H1 (cell line): ENCODE measurements at regions not wholly inside any gene's neighbourhood (a gene's known extent, or its start where the extent isn't known, plus 50 kb on each side); places are given as distances from the start of the nearest gene placed in this dataset.

Experiments used
- CTCF ChIA-PET: fragments of 300-600 bp; sonication (Branson Sonifier 250); formaldehyde crosslinking; loops from one replicate; lab custom pipeline; 2021; ENCODE audit not compliant: partially characterized antibody; lab: Charles Lee
- POLR2A ChIA-PET: fragments of 300-600 bp; sonication (Branson Sonifier 250); formaldehyde crosslinking; loops from one replicate; lab custom pipeline; 2021; ENCODE audit warnings: inconsistent platforms; ENCODE audit not compliant: partially characterized antibody; lab: Charles Lee
- DNase-seq, 2 experiments: peaks; one replicate each; pipeline versions ENCODE4 v3.0.0 to v3.0.0-alpha.2; 2010 to 2022; ENCODE audit warnings: low spot score in 2 of 2, low read depth in 1 of 2, mixed read lengths in 1 of 2
- FAIRE-seq: peaks from 2 replicates; lab custom pipeline; 2011; peaks lifted over from hg19 to GRCh38; lab: Jason Lieb, UNC
- H2AFZ ChIP-seq: 2 replicates; pipeline ENCODE4 v1.8.1; 2012; ENCODE audit warnings: low read length, inconsistent platforms
- H2AK5ac ChIP-seq: 2 replicates; pipeline ENCODE4 v1.6.1; 2013; ENCODE audit warnings: low read depth, low read length
- H2BK120ac ChIP-seq: replicated peaks from 2 replicates; pipeline ENCODE3; 2013; ENCODE audit warnings: low read depth, low read length, inconsistent platforms
- H2BK12ac ChIP-seq: 2 replicates; pipeline ENCODE4 v1.6.1; 2013; ENCODE audit warnings: low read depth, low read length
- H2BK15ac ChIP-seq: 2 replicates; pipeline ENCODE4 v1.6.1; 2013; ENCODE audit warnings: low read length
- H2BK20ac ChIP-seq: 2 replicates; pipeline ENCODE4 v1.6.1; 2013; ENCODE audit warnings: low read length
- H2BK5ac ChIP-seq: 2 replicates; pipeline ENCODE4 v1.6.1; 2013; ENCODE audit warnings: low read depth, low read length
- H3K14ac ChIP-seq: 2 replicates; pipeline ENCODE4 v1.6.1; 2013; ENCODE audit warnings: inconsistent platforms; ENCODE audit not compliant: insufficient read length
- H3K18ac ChIP-seq: 2 replicates; pipeline ENCODE4 v1.6.1; 2013; ENCODE audit warnings: low read length; ENCODE audit errors: extremely low read depth
- H3K23ac ChIP-seq: 2 replicates; pipeline ENCODE4 v1.6.1; 2013; ENCODE audit warnings: inconsistent platforms; ENCODE audit not compliant: insufficient read length
- H3K23me2 ChIP-seq: 2 replicates; pipeline ENCODE4 v1.6.1; 2013; ENCODE audit warnings: low read depth, low read length
- H3K27ac ChIP-seq: 2 replicates; pipeline ENCODE4 v1.6.1; 2011; ENCODE audit warnings: low read depth, low read length, inconsistent platforms
- H3K27me3 ChIP-seq, 4 experiments: replicated peaks in 1 of 4; 1 replicate in 1 of 4; 2 replicates in 3 of 4; pipeline versions ENCODE4 v1.6.1 to v1.8.1; 2011 to 2013; ENCODE audit warnings: low read length in 3 of 4, mild to moderate bottlenecking in 3 of 4, inconsistent platforms in 2 of 4, mixed read lengths in 2 of 4, moderate library complexity in 1 of 4; ENCODE audit not compliant: control insufficient read depth in 3 of 4, insufficient read depth in 3 of 4; ENCODE audit errors: extremely low read depth in 1 of 4
- H3K36me3 ChIP-seq, 4 experiments: 2 replicates each; pipeline versions ENCODE4 v1.6.1 to v1.8.1; 2011 to 2013; ENCODE audit warnings: mild to moderate bottlenecking in 4 of 4, low read length in 3 of 4, moderate library complexity in 2 of 4, control low read depth in 1 of 4, inconsistent platforms in 1 of 4; ENCODE audit not compliant: insufficient read depth in 4 of 4, control insufficient read depth in 2 of 4
- H3K4ac ChIP-seq: replicated peaks from 2 replicates; pipeline ENCODE3; 2013; ENCODE audit warnings: low read length, low read depth, mixed read lengths, inconsistent platforms; ENCODE audit not compliant: insufficient read length
- H3K4me1 ChIP-seq, 4 experiments: replicated peaks in 1 of 4; 1 replicate in 1 of 4; 2 replicates in 3 of 4; pipeline versions ENCODE4 v1.6.1 to v1.8.1; 2011 to 2013; ENCODE audit warnings: low read length in 3 of 4, inconsistent platforms in 2 of 4, mixed read lengths in 1 of 4; ENCODE audit not compliant: insufficient read depth in 4 of 4, control insufficient read depth in 3 of 4
- H3K4me2 ChIP-seq, 2 experiments: 2 replicates each; pipeline versions ENCODE4 v1.6.1 to v1.8.1; 2011 to 2013; ENCODE audit warnings: low read depth in 2 of 2, low read length in 2 of 2, control low read depth in 1 of 2, inconsistent platforms in 1 of 2, mild to moderate bottlenecking in 1 of 2; ENCODE audit not compliant: insufficient read depth in 1 of 2
- H3K4me3 ChIP-seq, 4 experiments: fragments of 200-600, 300-600 bp in 1 of 4; sonication (generic), shearing (Covaris generic), sonication (Bioruptor Twin) in 1 of 4; 2 replicates each; pipeline versions ENCODE4 v1.5.1 to v1.8.1; 2011 to 2016; ENCODE audit warnings: low read length in 4 of 4, low read depth in 3 of 4, control low read depth in 2 of 4, inconsistent platforms in 2 of 4, mild to moderate bottlenecking in 2 of 4, mixed read lengths in 1 of 4, moderate library complexity in 1 of 4; ENCODE audit not compliant: insufficient read depth in 2 of 4; ENCODE audit errors: extremely low read depth in 1 of 4
- H3K56ac ChIP-seq: replicated peaks from 2 replicates; pipeline ENCODE3; 2013; ENCODE audit warnings: low read depth, mild to moderate bottlenecking, mixed read lengths, low read length, inconsistent platforms; ENCODE audit not compliant: insufficient read length
- H3K79me1 ChIP-seq: 2 replicates; pipeline ENCODE4 v1.6.1; 2013; ENCODE audit warnings: low read depth, low read length, control low read depth
- H3K79me2 ChIP-seq, 2 experiments: 2 replicates each; pipeline versions ENCODE4 v1.6.1 to v1.8.1; 2012 to 2013; ENCODE audit warnings: low read length in 2 of 2, mild to moderate bottlenecking in 2 of 2, inconsistent platforms in 1 of 2; ENCODE audit not compliant: insufficient read depth in 2 of 2, control insufficient read depth in 1 of 2
- H3K9ac ChIP-seq, 4 experiments: replicated peaks in 1 of 4; 1 replicate in 1 of 4; 2 replicates in 3 of 4; pipeline versions ENCODE4 v1.6.1 to v1.8.1; 2011 to 2013; ENCODE audit warnings: low read depth in 3 of 4, low read length in 3 of 4, control low read depth in 2 of 4, mild to moderate bottlenecking in 2 of 4, moderate library complexity in 2 of 4, inconsistent platforms in 1 of 4; ENCODE audit errors: extremely low read depth in 1 of 4
- H3K9me3 ChIP-seq, 2 experiments: 2 replicates each; pipeline versions ENCODE4 v1.6.1 to v1.8.1; 2012 to 2013; ENCODE audit warnings: mild to moderate bottlenecking in 2 of 2, moderate library complexity in 2 of 2, control low read depth in 1 of 2, inconsistent platforms in 1 of 2, low read depth in 1 of 2, low read length in 1 of 2, mixed read lengths in 1 of 2; ENCODE audit not compliant: insufficient read depth in 2 of 2
- H4K20me1 ChIP-seq, 2 experiments: replicated peaks in 1 of 2; 2 replicates each; pipeline versions ENCODE3 to v1.8.1; 2011 to 2013; ENCODE audit warnings: inconsistent platforms in 2 of 2, low read length in 2 of 2, mild to moderate bottlenecking in 1 of 2; ENCODE audit not compliant: insufficient read depth in 2 of 2, control insufficient read depth in 1 of 2
- H4K5ac ChIP-seq: 2 replicates; pipeline ENCODE4 v1.6.1; 2013; ENCODE audit warnings: low read length, low read depth, mixed read lengths, inconsistent platforms; ENCODE audit not compliant: insufficient read length
- H4K8ac ChIP-seq: 2 replicates; pipeline ENCODE4 v1.8.0; 2013; ENCODE audit warnings: mild to moderate bottlenecking, moderate library complexity, low read length, inconsistent platforms; ENCODE audit not compliant: insufficient read depth; ENCODE audit errors: extremely low read depth
- H4K91ac ChIP-seq: replicated peaks from 2 replicates; pipeline ENCODE3; 2013; ENCODE audit warnings: low read length, mixed read lengths, inconsistent platforms; ENCODE audit not compliant: insufficient read length
- ASH2L ChIP-seq: fragments of 200-600, 300-600 bp; sonication (generic); IDR thresholded peaks from one replicate; pipeline ENCODE4 v1.7.1; 2017; ENCODE audit warnings: low read length
- CEBPB ChIP-seq: IDR thresholded peaks from 2 replicates; pipeline ENCODE4 v1.6.1; 2012; ENCODE audit warnings: low read depth, low read length
- GABPA ChIP-seq: IDR thresholded peaks from 2 replicates; pipeline ENCODE4 v1.6.1; 2011; ENCODE audit warnings: mild to moderate bottlenecking, low read length, moderate library complexity, borderline replicate concordance; ENCODE audit not compliant: insufficient read depth
- RFX5 ChIP-seq: IDR thresholded peaks from 2 replicates; pipeline ENCODE4 v1.6.1; 2011; ENCODE audit warnings: low read depth, low read length, improper control_type of control experiment, borderline replicate concordance
- SIX5 ChIP-seq: IDR thresholded peaks from 2 replicates; pipeline ENCODE4 v1.6.1; 2011; ENCODE audit warnings: mild to moderate bottlenecking, low read depth, low read length
- WGBS, 2 experiments: shearing (Covaris generic) in 1 of 2; methylation state at CpG; one replicate each; pipeline versions ENCODE4 v1.1.6 to v1.1.7; 2013 to 2015; ENCODE audit warnings: low lambda C conversion rate in 2 of 2, mixed read lengths in 2 of 2, inconsistent platforms in 1 of 2, low coverage in 1 of 2, missing lambda C conversion rate in 1 of 2; ENCODE audit not compliant: insufficient replicate concordance in 2 of 2, insufficient coverage in 1 of 2, insufficient read length in 1 of 2; ENCODE audit errors: extremely low coverage in 1 of 2, missing lambda C conversion rate in 1 of 2; 5-methylcytosine and 5-hydroxymethylcytosine counted together

DNA sequence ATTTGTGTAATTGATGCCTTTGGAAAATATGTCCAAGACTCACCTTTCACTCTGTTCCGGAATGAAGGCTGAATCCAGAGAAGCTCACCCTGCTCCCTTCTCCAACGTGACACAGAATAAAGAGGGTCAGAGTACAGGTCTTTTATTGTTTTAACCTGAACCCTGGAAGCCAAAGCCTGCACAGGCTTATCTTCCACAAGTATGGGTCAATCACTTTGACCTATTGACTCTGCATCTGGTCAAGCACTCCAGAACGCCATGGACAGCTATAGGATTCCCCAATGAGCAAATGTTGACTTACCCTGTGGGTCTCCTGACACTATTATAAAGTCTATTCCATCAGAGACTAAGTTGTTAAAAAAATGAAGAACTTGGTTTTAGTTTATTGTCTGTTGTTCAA is 158.4 kb upstream of the MYLIP start:
- no peak for TF ChIP-seq CEBPB
- TF ChIP-seq GABPA, result no peak
- no peak for TF ChIP-seq SIX5
- TF ChIP-seq RFX5, result no peak
- no peak for TF ChIP-seq ASH2L
- TF ChIP-seq, all 59 proteins: peak for 0
- peaks cover 4 to 6% of the 10 kb centered on the region in 2 experiments; a peak in 2 of 4 replicates for H3K9me3 ChIP-seq
- no peak overlapping the region for H2BK5ac ChIP-seq
- H2AK5ac ChIP-seq, result no peak overlapping the region
- CTCF ChIA-PET, result no interaction called here
- H2BK12ac ChIP-seq, result no peak overlapping the region
- no peak overlapping the region for H3K9ac ChIP-seq
- H3K27me3 ChIP-seq, result no peaks in the 10 kb centered on the region
- no peak overlapping the region for H3K23ac ChIP-seq
- no peak overlapping the region for H4K8ac ChIP-seq
- no peaks in the 10 kb centered on the region for H3K79me1 ChIP-seq
- FAIRE-seq, result no peak
- H3K4me2 ChIP-seq, result no peak overlapping the region
- no peaks in the 10 kb centered on the region for H3K4me1 ChIP-seq
- DNase-seq, result no peak
- WGBS, 2 experiments, result 87% methylated on average over 3 of the region's 3 CpGs; no CpG with 5 or more reads in 1 of the 2 experiments
- H3K18ac ChIP-seq, result no peak overlapping the region
- H3K14ac ChIP-seq, result no peak overlapping the region
- no peak overlapping the region for H4K5ac ChIP-seq
- no peaks in the 10 kb centered on the region for H3K23me2 ChIP-seq
- H3K4ac ChIP-seq, result no peak overlapping the region
- H2BK15ac ChIP-seq, result no peak overlapping the region
- H2AFZ ChIP-seq, result no peak overlapping the region
- H3K4me3 ChIP-seq, result no peak overlapping the region
- no peaks in the 10 kb centered on the region for H3K79me2 ChIP-seq
- H4K20me1 ChIP-seq, result no peaks in the 10 kb centered on the region
- no peak overlapping the region for H4K91ac ChIP-seq
- peaks cover 0 to 4% (median 0%) of the 10 kb centered on the region in 4 experiments; a peak in 2 of 8 replicates for H3K36me3 ChIP-seq
- no peak overlapping the region for H3K56ac ChIP-seq
- H3K27ac ChIP-seq, result no peak overlapping the region
- H2BK120ac ChIP-seq, result no peak overlapping the region
- H2BK20ac ChIP-seq, result no peak overlapping the region
- POLR2A ChIA-PET, result no interaction called here
